Duodenal mucosa (tissue), 2 donors: ENCODE measurements at regions not wholly inside any gene's neighbourhood (a gene's known extent, or its start where the extent isn't known, plus 50 kb on each side); places are given as distances from the start of the nearest gene placed in this dataset.
"Not testable (repeated sequence)": the region's sequence is repeated elsewhere in the genome, so short reads cannot be mapped to it uniquely, and the experiment has no call there.

Experiments
- H3K27ac ChIP-seq: one replicate; pipeline ENCODE4 v1.7.0; 2013; ENCODE audit warnings: low read depth, low read length
- H3K27me3 ChIP-seq, 2 donors: one replicate each; pipeline ENCODE4 v1.7.0; 2013; ENCODE audit warnings: low read length in 2 of 2, control low read depth in 1 of 2; ENCODE audit not compliant: insufficient read depth in 2 of 2, control insufficient read depth in 1 of 2
- H3K36me3 ChIP-seq, 2 donors: one replicate each; pipeline ENCODE4 v1.7.0; 2013; ENCODE audit warnings: low read length in 2 of 2, control low read depth in 1 of 2; ENCODE audit not compliant: insufficient read depth in 2 of 2, control insufficient read depth in 1 of 2
- H3K4me1 ChIP-seq, 2 donors: one replicate each; pipeline ENCODE4 v1.7.0; 2013; ENCODE audit warnings: low read length in 2 of 2, control low read depth in 1 of 2; ENCODE audit not compliant: insufficient read depth in 2 of 2, control insufficient read depth in 1 of 2
- H3K4me3 ChIP-seq, 2 donors: one replicate each; pipeline ENCODE4 v1.7.0; 2013; ENCODE audit warnings: low read length in 2 of 2, low read depth in 1 of 2
- H3K9ac ChIP-seq, 2 donors: one replicate each; pipeline ENCODE4 v1.7.0; 2013; ENCODE audit warnings: low read length in 2 of 2, low read depth in 1 of 2
- H3K9me3 ChIP-seq, 2 donors: one replicate each; pipeline ENCODE4 v1.7.0; 2013; ENCODE audit warnings: low read length in 2 of 2, control low read depth in 1 of 2; ENCODE audit not compliant: control insufficient read depth in 1 of 2

GRCh38 chr3:11739706-11740105 is 96.0 kb upstream of the VGLL4 start:
- H3K4me1 ChIP-seq = no peaks in the 10 kb centered on the region
- no peaks in the 10 kb centered on the region for H3K27me3 ChIP-seq
- no peak overlapping the region for H3K9ac ChIP-seq
- no peaks in the 10 kb centered on the region for H3K9me3 ChIP-seq
- no peaks in the 10 kb centered on the region for H3K36me3 ChIP-seq
- H3K27ac ChIP-seq = no peak overlapping the region
- H3K4me3 ChIP-seq = no peak overlapping the region

- Histone ChIP-seq H3K9ac (no peak overlapping the region), H3K36me3 (no peaks in the 10 kb centered on the region), H3K9me3 (no peaks in the 10 kb centered on the region)
Measured at GRCh38 chr3:11739123-11739522, 95.4 kb upstream of the VGLL4 start.

GRCh38 chr3:11737742-11738141 is 94.0 kb upstream of the VGLL4 start:
- Histone ChIP-seq H3K27me3 (no peaks in the 10 kb centered on the region), H3K27ac (no peak overlapping the region), H3K36me3 (no peaks in the 10 kb centered on the region), H3K4me3 (no peak overlapping the region), H3K4me1 (no peaks in the 10 kb centered on the region), H3K9me3 (no peaks in the 10 kb centered on the region), H3K9ac (no peak overlapping the region)

More at GRCh38 chr3:11739123-11739522, 95.4 kb upstream of the VGLL4 start:
- Histone ChIP-seq H3K4me3 (no peak overlapping the region), H3K27me3 (no peaks in the 10 kb centered on the region), H3K27ac (no peak overlapping the region), H3K4me1 (no peaks in the 10 kb centered on the region)

- H3K27ac ChIP-seq = no peak overlapping the region
- H3K9ac ChIP-seq = no peak overlapping the region
- no peaks in the 10 kb centered on the region for H3K4me1 ChIP-seq
- no peaks in the 10 kb centered on the region for H3K27me3 ChIP-seq
- no peaks in the 10 kb centered on the region for H3K9me3 ChIP-seq
- no peak overlapping the region for H3K4me3 ChIP-seq
- H3K36me3 ChIP-seq = no peaks in the 10 kb centered on the region
Measured at GRCh38 chr3:11736136-11736833, 92.6 kb upstream of the VGLL4 start.

- Histone ChIP-seq H3K4me1 (no peaks in the 10 kb centered on the region), H3K27me3 (no peaks in the 10 kb centered on the region), H3K9ac (no peak overlapping the region), H3K27ac (no peak overlapping the region), H3K36me3 (no peaks in the 10 kb centered on the region), H3K9me3 (no peaks in the 10 kb centered on the region), H3K4me3 (no peak overlapping the region)
Measured at GRCh38 chr3:11735638-11736037, 91.9 kb upstream of the VGLL4 start.

- not testable (repeated sequence) for H3K27me3 ChIP-seq, H3K4me3 ChIP-seq, H3K9ac ChIP-seq, H3K4me1 ChIP-seq, H3K9me3 ChIP-seq, H3K27ac ChIP-seq, H3K36me3 ChIP-seq
Measured at GRCh38 chr3:11735111-11735510, 91.4 kb upstream of the VGLL4 start.

- H3K4me3 ChIP-seq = no peak overlapping the region
- no peaks in the 10 kb centered on the region for H3K36me3 ChIP-seq
- no peak overlapping the region for H3K27ac ChIP-seq
Measured at GRCh38 chr3:11733914-11734313, 90.2 kb upstream of the VGLL4 start.

GRCh38 chr3:11727207-11727606 is 83.5 kb upstream of the VGLL4 start:
- no peak overlapping the region for H3K4me3 ChIP-seq
- H3K27me3 ChIP-seq = no peaks in the 10 kb centered on the region
- no peaks in the 10 kb centered on the region for H3K4me1 ChIP-seq
- no peaks in the 10 kb centered on the region for H3K36me3 ChIP-seq
- no peak overlapping the region for H3K9ac ChIP-seq
- H3K9me3 ChIP-seq = no peaks in the 10 kb centered on the region
- H3K27ac ChIP-seq = no peak overlapping the region

More at GRCh38 chr3:11733914-11734313, 90.2 kb upstream of the VGLL4 start:
- no peaks in the 10 kb centered on the region for H3K4me1 ChIP-seq
- H3K9me3 ChIP-seq = no peaks in the 10 kb centered on the region
- no peak overlapping the region for H3K9ac ChIP-seq
- no peaks in the 10 kb centered on the region for H3K27me3 ChIP-seq

GRCh38 chr3:11726146-11726545 is 82.4 kb upstream of the VGLL4 start:
- Histone ChIP-seq H3K4me3 (no peak overlapping the region), H3K9me3 (no peaks in the 10 kb centered on the region), H3K9ac (no peak overlapping the region), H3K36me3 (no peaks in the 10 kb centered on the region), H3K27ac (no peak overlapping the region), H3K27me3 (no peaks in the 10 kb centered on the region), H3K4me1 (peaks cover 9 to 10% of the 10 kb centered on the region in 2 donors)

- H3K27ac ChIP-seq, H3K4me3 ChIP-seq, H3K9me3 ChIP-seq: not testable (repeated sequence)
Measured at GRCh38 chr3:11725340-11725641, 81.6 kb upstream of the VGLL4 start.

More at GRCh38 chr3:11725340-11725641, 81.6 kb upstream of the VGLL4 start:
- peaks cover 13 to 14% of the 10 kb centered on the region in 2 donors for H3K4me1 ChIP-seq
- not testable (repeated sequence) for H3K27me3 ChIP-seq, H3K36me3 ChIP-seq, H3K9ac ChIP-seq
